ENCODE measurements at regions not wholly inside any gene's neighbourhood (a gene's known extent, or its start where the extent isn't known, plus 50 kb on each side); places are given as distances from the start of the nearest gene placed in this dataset.

- Histone ChIP-seq H3K27me3 (ENCODE audit: low read length) (no peaks in the 10 kb centered on the region), H3K9ac (ENCODE audit: low read length) (no peak overlapping the region), H2AFZ (ENCODE audit: low read length) (no peak overlapping the region), H3K9me2 (replicated peaks; ENCODE audit: insufficient read depth, low read length) (no peaks in the 10 kb centered on the region), H3K4me3 (ENCODE audit: low read length) (no peak overlapping the region), H3K27ac (ENCODE audit: low read length) (no peak overlapping the region), H4K20me1 (ENCODE audit: insufficient read depth, low read depth, low read length) (no peaks in the 10 kb centered on the region), H3K9me3 (ENCODE audit: low read length) (no peaks in the 10 kb centered on the region), H3K36me3 (ENCODE audit: insufficient read depth, low read length) (no peaks in the 10 kb centered on the region), H3K4me2 (ENCODE audit: low read depth, low read length, poor library complexity, severe bottlenecking) (no peak overlapping the region), H3K79me2 (ENCODE audit: low read length) (no peaks in the 10 kb centered on the region), H3K4me1 (ENCODE audit: low read length) (no peaks in the 10 kb centered on the region)
- DNase-seq, result no peak
Measured at GRCh38 chr10:118537623-118538022, 57.8 kb downstream of the PRLHR start.

GRCh38 chr10:118534136-118534535 lies 61.3 kb downstream of the PRLHR start:
- H3K79me2 ChIP-seq (ENCODE audit: low read length), result no peaks in the 10 kb centered on the region
- no peaks in the 10 kb centered on the region for H3K9me2 ChIP-seq (replicated peaks; ENCODE audit: insufficient read depth, low read length)
- no peaks in the 10 kb centered on the region for H3K9me3 ChIP-seq (ENCODE audit: low read length)
- H3K27me3 ChIP-seq (ENCODE audit: low read length), result no peaks in the 10 kb centered on the region
- DNase-seq, result no peak
- H3K9ac ChIP-seq (ENCODE audit: low read length), result no peak overlapping the region
- no peak overlapping the region for H3K4me2 ChIP-seq (ENCODE audit: low read depth, low read length, poor library complexity, severe bottlenecking)
- H3K4me3 ChIP-seq (ENCODE audit: low read length), result no peak overlapping the region
- H2AFZ ChIP-seq (ENCODE audit: low read length), result no peak overlapping the region
- H3K27ac ChIP-seq (ENCODE audit: low read length), result no peak overlapping the region
- no peaks in the 10 kb centered on the region for H3K4me1 ChIP-seq (ENCODE audit: low read length)
- no peaks in the 10 kb centered on the region for H3K36me3 ChIP-seq (ENCODE audit: insufficient read depth, low read length)
- H4K20me1 ChIP-seq (ENCODE audit: insufficient read depth, low read depth, low read length), result no peaks in the 10 kb centered on the region

GRCh38 chr10:118531105-118531852 lies 64.2 kb downstream of the PRLHR start:
- no peaks in the 10 kb centered on the region for H4K20me1 ChIP-seq (ENCODE audit: insufficient read depth, low read depth, low read length)
- H3K27me3 ChIP-seq (ENCODE audit: low read length), result no peaks in the 10 kb centered on the region
- H3K36me3 ChIP-seq (ENCODE audit: insufficient read depth, low read length), result no peaks in the 10 kb centered on the region
- no peak overlapping the region for H3K9ac ChIP-seq (ENCODE audit: low read length)
- no peak overlapping the region for H3K4me2 ChIP-seq (ENCODE audit: low read depth, low read length, poor library complexity, severe bottlenecking)
- H3K9me3 ChIP-seq (ENCODE audit: low read length), result no peaks in the 10 kb centered on the region
- H3K79me2 ChIP-seq (ENCODE audit: low read length), result no peaks in the 10 kb centered on the region
- H2AFZ ChIP-seq (ENCODE audit: low read length), result no peak overlapping the region
- no peak overlapping the region for H3K27ac ChIP-seq (ENCODE audit: low read length)
- no peaks in the 10 kb centered on the region for H3K9me2 ChIP-seq (replicated peaks; ENCODE audit: insufficient read depth, low read length)
- H3K4me3 ChIP-seq (ENCODE audit: low read length), result no peak overlapping the region
- H3K4me1 ChIP-seq (ENCODE audit: low read length), result no peaks in the 10 kb centered on the region
- DNase-seq, result no peak

GRCh38 chr10:118528426-118528825 lies 67.0 kb downstream of the PRLHR start:
- no peak for DNase-seq
- H3K9ac ChIP-seq (ENCODE audit: low read length), result no peak overlapping the region
- no peak overlapping the region for H3K4me3 ChIP-seq (ENCODE audit: low read length)

GRCh38 chr10:118523775-118524174 lies 71.7 kb downstream of the PRLHR start:
- Histone ChIP-seq H3K9me3 (ENCODE audit: low read length) (no peaks in the 10 kb centered on the region), H3K4me1 (ENCODE audit: low read length) (no peaks in the 10 kb centered on the region), H3K4me2 (ENCODE audit: low read depth, low read length, poor library complexity, severe bottlenecking) (no peak overlapping the region), H4K20me1 (ENCODE audit: insufficient read depth, low read depth, low read length) (no peaks in the 10 kb centered on the region), H3K4me3 (ENCODE audit: low read length) (no peak overlapping the region), H3K36me3 (ENCODE audit: insufficient read depth, low read length) (no peaks in the 10 kb centered on the region), H3K27me3 (ENCODE audit: low read length) (no peaks in the 10 kb centered on the region; the same call in 1 of the 2 replicates), H3K9ac (ENCODE audit: low read length) (no peak overlapping the region), H3K27ac (ENCODE audit: low read length) (no peak overlapping the region), H2AFZ (ENCODE audit: low read length) (no peak overlapping the region), H3K9me2 (replicated peaks; ENCODE audit: insufficient read depth, low read length) (no peaks in the 10 kb centered on the region), H3K79me2 (ENCODE audit: low read length) (no peaks in the 10 kb centered on the region)
- no peak for DNase-seq

More at GRCh38 chr10:118528426-118528825, 67.0 kb downstream of the PRLHR start:
- H3K9me2 ChIP-seq (replicated peaks; ENCODE audit: insufficient read depth, low read length), result no peaks in the 10 kb centered on the region
- H3K27ac ChIP-seq (ENCODE audit: low read length), result no peak overlapping the region
- no peaks in the 10 kb centered on the region for H3K9me3 ChIP-seq (ENCODE audit: low read length)
- no peak overlapping the region for H2AFZ ChIP-seq (ENCODE audit: low read length)
- no peak overlapping the region for H3K4me2 ChIP-seq (ENCODE audit: low read depth, low read length, poor library complexity, severe bottlenecking)
- no peaks in the 10 kb centered on the region for H3K79me2 ChIP-seq (ENCODE audit: low read length)
- no peaks in the 10 kb centered on the region; the same call in 1 of the 2 replicates for H3K27me3 ChIP-seq (ENCODE audit: low read length)
- H3K4me1 ChIP-seq (ENCODE audit: low read length), result no peaks in the 10 kb centered on the region
- no peaks in the 10 kb centered on the region for H4K20me1 ChIP-seq (ENCODE audit: insufficient read depth, low read depth, low read length)
- no peaks in the 10 kb centered on the region for H3K36me3 ChIP-seq (ENCODE audit: insufficient read depth, low read length)

GRCh38 chr10:118522791-118523498 lies 72.5 kb downstream of the PRLHR start:
- Histone ChIP-seq H4K20me1 (ENCODE audit: insufficient read depth, low read depth, low read length) (no peaks in the 10 kb centered on the region), H3K79me2 (ENCODE audit: low read length) (no peaks in the 10 kb centered on the region), H2AFZ (ENCODE audit: low read length) (no peak overlapping the region), H3K4me1 (ENCODE audit: low read length) (no peaks in the 10 kb centered on the region), H3K9me2 (replicated peaks; ENCODE audit: insufficient read depth, low read length) (no peaks in the 10 kb centered on the region), H3K36me3 (ENCODE audit: insufficient read depth, low read length) (no peaks in the 10 kb centered on the region), H3K27me3 (ENCODE audit: low read length) (no peaks in the 10 kb centered on the region; the same call in 1 of the 2 replicates), H3K4me2 (ENCODE audit: low read depth, low read length, poor library complexity, severe bottlenecking) (no peak overlapping the region), H3K9ac (ENCODE audit: low read length) (no peak overlapping the region), H3K9me3 (ENCODE audit: low read length) (no peaks in the 10 kb centered on the region), H3K4me3 (ENCODE audit: low read length) (no peak overlapping the region), H3K27ac (ENCODE audit: low read length) (no peak overlapping the region)
- DNase-seq, result no peak

GRCh38 chr10:118521415-118522117 lies 73.9 kb downstream of the PRLHR start:
- Histone ChIP-seq H3K79me2 (ENCODE audit: low read length) (no peaks in the 10 kb centered on the region), H3K4me1 (ENCODE audit: low read length) (no peaks in the 10 kb centered on the region), H3K36me3 (ENCODE audit: insufficient read depth, low read length) (no peaks in the 10 kb centered on the region), H3K9me2 (replicated peaks; ENCODE audit: insufficient read depth, low read length) (no peaks in the 10 kb centered on the region), H3K27me3 (ENCODE audit: low read length) (no peaks in the 10 kb centered on the region; the same call in 1 of the 2 replicates), H3K9me3 (ENCODE audit: low read length) (no peaks in the 10 kb centered on the region), H3K9ac (ENCODE audit: low read length) (no peak overlapping the region), H2AFZ (ENCODE audit: low read length) (no peak overlapping the region), H3K4me2 (ENCODE audit: low read depth, low read length, poor library complexity, severe bottlenecking) (no peak overlapping the region), H3K27ac (ENCODE audit: low read length) (no peak overlapping the region), H4K20me1 (ENCODE audit: insufficient read depth, low read depth, low read length) (no peaks in the 10 kb centered on the region), H3K4me3 (ENCODE audit: low read length) (no peak overlapping the region)
- DNase-seq, result no peak

- no peaks in the 10 kb centered on the region for H3K9me2 ChIP-seq (replicated peaks; ENCODE audit: insufficient read depth, low read length)
- no peak overlapping the region for H3K27ac ChIP-seq (ENCODE audit: low read length)
- no peaks in the 10 kb centered on the region for H3K4me1 ChIP-seq (ENCODE audit: low read length)
- no peaks in the 10 kb centered on the region; the same call in 1 of the 2 replicates for H3K27me3 ChIP-seq (ENCODE audit: low read length)
- no peak overlapping the region for H3K4me2 ChIP-seq (ENCODE audit: low read depth, low read length, poor library complexity, severe bottlenecking)
- no peak overlapping the region for H2AFZ ChIP-seq (ENCODE audit: low read length)
- no peaks in the 10 kb centered on the region for H3K79me2 ChIP-seq (ENCODE audit: low read length)
- no peak overlapping the region for H3K9ac ChIP-seq (ENCODE audit: low read length)
- H3K36me3 ChIP-seq (ENCODE audit: insufficient read depth, low read length), result no peaks in the 10 kb centered on the region
- no peaks in the 10 kb centered on the region for H4K20me1 ChIP-seq (ENCODE audit: insufficient read depth, low read depth, low read length)
- H3K4me3 ChIP-seq (ENCODE audit: low read length), result no peak overlapping the region
- DNase-seq, result no peak
- no peaks in the 10 kb centered on the region for H3K9me3 ChIP-seq (ENCODE audit: low read length)
Measured at GRCh38 chr10:118520116-118520742, 75.2 kb downstream of the PRLHR start.

Measured in Karpas-422 (cell line).